Esophagus mucosa (tissue), 1 donor: ENCODE measurements at regions not wholly inside any gene's neighbourhood (a gene's known extent, or its start where the extent isn't known, plus 50 kb on each side); places are given as distances from the start of the nearest gene placed in this dataset.

Experiments
- ATAC-seq: fragments of 200-7000 bp; cut with Tn5 transposase; one replicate; pipeline ENCODE4 v1.9.1; 2020
- donor health status: DM: yes; HTN: yes; CAD: no.

GRCh38 chr7:80563561-80564327 lies 51.9 kb upstream of the GNAT3 start:
- peak; percentile 39 for ATAC-seq

- no peak for ATAC-seq
These were observed 53.7 kb upstream of the GNAT3 start for GRCh38 chr7:80565554-80565953.

DNA sequence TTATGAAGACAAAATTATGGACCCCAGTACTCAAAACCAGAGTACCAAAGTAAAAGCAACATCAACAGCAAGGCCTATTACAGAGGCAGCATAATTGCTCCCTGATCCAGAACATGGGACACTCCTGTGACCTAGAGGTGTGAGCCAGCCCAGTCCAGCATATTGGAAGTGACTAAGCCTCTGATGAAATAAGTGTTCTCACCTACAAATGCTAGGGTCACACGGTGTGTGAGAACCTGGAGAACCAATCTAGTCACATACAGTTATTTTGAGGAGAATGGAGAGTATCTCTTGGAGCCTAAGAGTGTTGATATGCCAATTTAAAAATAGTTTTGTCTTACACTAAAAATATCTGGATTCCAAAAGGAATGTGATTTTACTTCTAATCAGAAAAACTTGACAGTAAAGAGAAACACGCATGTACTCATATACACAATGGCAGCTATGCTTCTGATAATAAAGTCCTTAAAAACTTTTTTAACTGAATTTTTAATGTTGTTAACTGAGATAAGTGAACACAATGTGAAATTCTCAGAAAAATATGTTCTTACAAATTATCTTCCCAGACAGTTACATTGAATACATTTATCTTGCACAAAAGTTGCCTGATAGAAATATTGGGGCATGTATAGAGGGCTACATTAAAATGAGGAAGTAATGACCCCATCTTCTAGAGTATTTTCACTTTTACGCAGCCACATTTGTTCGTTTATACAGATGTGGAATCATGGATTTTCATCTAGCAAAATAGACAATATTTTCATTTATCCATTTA lies 56.8 kb upstream of the CD36 start:
- peak; percentile 80 for ATAC-seq

DNA sequence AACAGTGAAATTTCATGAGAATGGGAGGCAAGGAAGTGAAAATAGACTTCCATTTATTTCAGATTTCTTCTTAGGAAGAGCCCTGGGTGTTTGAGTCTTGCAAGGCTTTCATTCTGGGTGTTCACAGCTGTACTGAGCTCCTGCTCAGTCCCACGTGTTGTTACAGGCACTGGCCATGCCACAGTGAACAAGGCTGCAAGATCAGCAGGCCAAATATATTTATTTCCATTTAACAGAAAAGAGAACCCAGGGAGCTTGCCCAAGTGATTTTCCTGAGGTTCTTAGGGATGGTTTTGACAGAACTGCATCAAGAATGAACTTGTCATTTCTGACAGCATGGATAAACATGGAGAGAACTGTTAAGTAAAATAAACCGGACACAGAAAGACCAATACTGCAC lies 54.5 kb upstream of the CD36 start:
- peak; percentile 31 for ATAC-seq

GRCh38 chr7:80584778-80585177 lies 53.7 kb upstream of the CD36 start:
- peak; percentile 90 for ATAC-seq

GRCh38 chr7:80587538-80587937 lies 50.9 kb upstream of the CD36 start:
- ATAC-seq: no peak

DNA sequence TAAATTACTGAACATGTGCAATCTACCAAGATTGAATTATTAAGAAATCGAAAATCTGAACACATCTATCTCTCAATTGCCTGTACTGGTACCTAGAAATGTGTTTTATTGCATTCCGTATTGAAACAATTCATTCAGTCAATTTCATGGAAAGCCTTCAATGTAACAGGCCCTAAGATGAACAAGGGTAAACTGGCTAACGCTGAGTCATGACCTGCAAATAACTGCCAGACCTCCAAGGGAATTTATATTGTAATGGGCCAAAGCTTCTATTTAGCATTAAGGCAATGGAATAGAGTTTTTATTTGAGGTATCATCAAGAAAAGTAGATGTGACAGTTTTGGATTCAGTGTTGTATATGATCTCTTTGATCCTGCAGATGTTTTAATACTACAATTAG lies 49.9 kb upstream of the CD36 start:
- ATAC-seq: no peak
